HG03439 (cell line): ENCODE measurements at regions not wholly inside any gene's neighbourhood (a gene's known extent, or its start where the extent isn't known, plus 50 kb on each side); places are given as distances from the start of the nearest gene placed in this dataset.

Experiments used
- ATAC-seq: cut with Tn5 transposase; IDR thresholded peaks from one replicate; pipeline ENCODE4 v1.9.1; 2021; ENCODE audit warnings: mild to moderate bottlenecking, moderate library complexity; ENCODE audit not compliant: unreplicated experiment

GRCh38 chr18:59848002-59848401, 51.8 kb upstream of the PMAIP1 start:
- ATAC-seq = peak; percentile 22

- peak; percentile 22 for ATAC-seq
These were observed 52.3 kb upstream of the PMAIP1 start for GRCh38 chr18:59847491-59847846.

GRCh38 chr18:59846814-59847490, 52.8 kb upstream of the PMAIP1 start:
- peak; percentile 96 for ATAC-seq

DNA sequence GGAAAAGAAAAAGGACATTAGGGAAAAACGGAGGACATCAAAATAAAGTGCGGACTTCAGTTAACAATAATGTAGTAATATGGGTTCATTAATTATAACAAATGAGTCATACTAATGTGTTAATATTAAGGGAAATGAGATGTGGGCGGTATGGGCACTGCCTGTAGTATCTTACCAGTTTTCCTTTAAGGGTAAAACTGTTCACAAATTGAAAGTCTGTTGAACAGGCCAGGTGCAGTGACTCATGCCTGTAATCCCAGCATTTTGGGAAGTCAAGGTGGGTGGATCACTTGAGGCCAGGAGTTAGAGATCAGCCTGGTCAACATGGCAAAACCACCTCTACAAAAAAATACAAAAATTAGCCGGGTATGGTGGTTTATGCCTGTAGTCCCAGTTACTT, 56.8 kb upstream of the PMAIP1 start:
- no peak for ATAC-seq

- ATAC-seq = no peak
These were observed 59.7 kb upstream of the PMAIP1 start for GRCh38 chr18:59839931-59840685.

- no peak for ATAC-seq
These were observed 60.5 kb upstream of the PMAIP1 start for GRCh38 chr18:59839246-59839645.

DNA sequence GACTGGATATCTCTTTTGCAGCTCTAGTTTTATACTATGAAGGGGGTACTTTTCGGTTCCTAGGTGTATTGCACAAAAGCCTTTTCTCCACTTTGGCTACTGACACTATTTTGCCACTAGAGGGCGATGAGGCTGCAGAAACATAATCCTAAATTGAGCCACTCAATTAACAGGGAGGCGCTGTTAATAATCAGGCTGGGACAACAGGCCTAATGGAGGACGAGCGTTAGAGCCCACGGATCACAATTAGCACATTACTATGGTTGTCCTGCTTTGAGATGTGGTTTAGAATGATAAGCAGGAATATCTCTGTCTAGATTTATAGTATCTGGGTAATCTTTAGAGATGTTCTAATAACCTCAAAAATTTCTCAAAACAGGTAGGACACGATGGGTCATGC, 62.2 kb upstream of the PMAIP1 start:
- peak; percentile 49 for ATAC-seq

GRCh38 chr18:59835605-59836379, 64.0 kb upstream of the PMAIP1 start:
- ATAC-seq = peak; percentile 37

- ATAC-seq = peak; percentile 45
These were observed 65.5 kb upstream of the PMAIP1 start for GRCh38 chr18:59834267-59834666.

GRCh38 chr18:59833785-59834184, 66.0 kb upstream of the PMAIP1 start:
- ATAC-seq = peak; percentile 67

GRCh38 chr18:59823596-59824195, 76.1 kb upstream of the PMAIP1 start:
- peak; percentile 81 for ATAC-seq

DNA sequence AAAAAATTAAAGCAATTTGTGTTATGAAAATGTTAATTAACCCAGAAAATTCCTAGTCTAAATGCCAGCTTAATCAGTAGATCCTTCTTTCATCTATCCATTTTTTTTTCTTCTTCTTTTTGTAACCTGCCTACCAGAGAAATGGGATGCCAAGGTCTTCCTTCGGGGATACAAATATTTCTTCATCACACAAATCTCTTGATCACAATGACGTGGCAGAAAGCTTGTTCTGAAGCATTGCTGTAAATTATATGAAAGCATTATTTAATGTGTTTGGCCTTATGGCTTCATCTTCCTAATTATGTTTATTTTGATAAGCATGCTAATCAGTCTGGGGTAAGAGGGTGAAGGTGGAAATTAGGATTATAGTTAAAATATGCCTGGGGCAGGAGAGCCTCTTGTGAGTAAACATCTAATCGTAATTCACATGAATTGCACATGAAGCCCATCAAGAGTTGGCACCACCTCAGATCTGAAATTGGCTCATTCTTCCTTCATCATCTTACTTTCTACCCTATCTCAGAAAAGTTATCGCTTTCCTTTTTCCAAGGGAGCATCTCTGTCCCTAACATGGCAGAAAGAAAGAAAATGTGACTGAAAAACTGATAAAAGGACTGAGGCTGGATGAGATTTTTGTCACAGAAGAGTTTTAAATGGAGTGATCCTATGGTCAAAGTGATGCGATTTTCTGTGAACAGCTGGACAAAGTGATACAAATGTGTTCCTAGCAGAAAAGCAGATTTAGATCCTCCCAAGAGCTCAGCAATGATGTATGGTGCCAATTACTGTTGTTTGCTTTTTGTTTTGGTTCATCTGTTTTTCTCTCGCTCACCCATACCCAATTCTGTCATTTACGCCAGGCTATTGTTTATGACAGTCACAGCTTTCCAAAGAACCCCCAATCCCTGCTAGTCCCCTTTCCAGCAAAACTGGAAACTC, 76.9 kb upstream of the PMAIP1 start:
- ATAC-seq = no peak

DNA sequence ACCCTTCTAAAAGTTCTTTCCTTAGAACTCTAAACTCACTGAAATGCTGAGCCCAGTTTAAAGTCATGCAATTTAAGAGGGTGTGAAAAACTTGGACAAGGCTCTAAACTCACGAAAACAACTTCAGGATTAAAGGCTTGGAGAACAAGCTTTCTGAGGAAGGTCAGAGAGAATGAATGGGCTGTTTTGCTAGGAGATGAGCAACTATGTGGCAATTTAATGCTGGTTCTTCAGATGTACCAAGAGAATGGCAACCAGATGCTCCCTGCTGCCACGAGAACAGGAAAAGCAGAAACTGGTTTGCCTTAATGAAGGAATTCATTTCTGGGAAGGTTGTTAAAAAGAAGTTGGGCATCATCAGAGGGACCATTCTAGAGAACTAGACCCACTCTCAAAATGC, 77.8 kb upstream of the PMAIP1 start:
- no peak for ATAC-seq

GRCh38 chr18:59820663-59821062, 79.1 kb upstream of the PMAIP1 start:
- no peak for ATAC-seq

- no peak for ATAC-seq
These were observed 81.0 kb upstream of the PMAIP1 start for GRCh38 chr18:59818769-59819168.

GRCh38 chr18:59814891-59815290, 84.9 kb upstream of the PMAIP1 start:
- ATAC-seq = no peak

DNA sequence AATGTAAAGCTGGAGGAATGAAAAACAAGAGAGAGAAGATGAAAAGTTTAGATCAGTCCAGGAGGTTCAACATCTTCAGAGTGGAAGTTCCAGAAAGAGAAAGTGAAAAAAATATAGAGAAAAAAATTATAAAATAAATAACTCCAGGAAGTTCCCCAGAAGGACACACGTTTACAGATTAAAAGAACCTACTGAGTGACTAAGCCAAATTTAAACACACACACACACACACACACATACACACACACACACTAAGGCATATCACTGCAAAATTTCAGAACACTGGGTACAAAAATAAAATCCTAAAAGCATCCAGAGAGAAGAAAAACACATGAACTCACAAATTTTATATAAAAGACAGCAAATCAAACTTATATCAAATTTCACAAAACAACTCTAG, 85.9 kb upstream of the PMAIP1 start:
- ATAC-seq = no peak

- no peak for ATAC-seq
These were observed 88.9 kb upstream of the PMAIP1 start for GRCh38 chr18:59810735-59811520.

DNA sequence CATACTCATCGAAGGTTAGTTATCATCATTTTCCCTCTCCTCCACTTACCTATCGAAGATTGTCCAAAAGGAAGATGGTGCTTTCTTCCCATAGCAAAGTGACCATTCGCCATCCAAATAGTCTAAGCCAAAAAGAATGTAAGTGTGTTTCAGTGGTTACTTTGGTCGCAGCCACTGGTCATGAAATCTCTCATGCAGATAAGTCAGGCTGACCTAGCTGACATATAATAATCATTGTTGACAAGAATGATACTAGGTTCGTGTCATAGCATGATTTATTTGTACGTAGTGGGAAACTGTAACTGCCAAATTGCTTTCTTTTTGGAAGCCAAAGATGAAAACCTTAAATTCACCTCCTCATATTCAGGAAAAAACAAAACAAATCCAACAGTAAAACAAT, 89.6 kb upstream of the PMAIP1 start:
- ATAC-seq = no peak

GRCh38 chr18:59802031-59802430, 97.8 kb upstream of the PMAIP1 start:
- peak; percentile 74 for ATAC-seq
